ENCODE measurements at regions not wholly inside any gene's neighbourhood (a gene's known extent, or its start where the extent isn't known, plus 50 kb on each side); places are given as distances from the start of the nearest gene placed in this dataset.

DNA sequence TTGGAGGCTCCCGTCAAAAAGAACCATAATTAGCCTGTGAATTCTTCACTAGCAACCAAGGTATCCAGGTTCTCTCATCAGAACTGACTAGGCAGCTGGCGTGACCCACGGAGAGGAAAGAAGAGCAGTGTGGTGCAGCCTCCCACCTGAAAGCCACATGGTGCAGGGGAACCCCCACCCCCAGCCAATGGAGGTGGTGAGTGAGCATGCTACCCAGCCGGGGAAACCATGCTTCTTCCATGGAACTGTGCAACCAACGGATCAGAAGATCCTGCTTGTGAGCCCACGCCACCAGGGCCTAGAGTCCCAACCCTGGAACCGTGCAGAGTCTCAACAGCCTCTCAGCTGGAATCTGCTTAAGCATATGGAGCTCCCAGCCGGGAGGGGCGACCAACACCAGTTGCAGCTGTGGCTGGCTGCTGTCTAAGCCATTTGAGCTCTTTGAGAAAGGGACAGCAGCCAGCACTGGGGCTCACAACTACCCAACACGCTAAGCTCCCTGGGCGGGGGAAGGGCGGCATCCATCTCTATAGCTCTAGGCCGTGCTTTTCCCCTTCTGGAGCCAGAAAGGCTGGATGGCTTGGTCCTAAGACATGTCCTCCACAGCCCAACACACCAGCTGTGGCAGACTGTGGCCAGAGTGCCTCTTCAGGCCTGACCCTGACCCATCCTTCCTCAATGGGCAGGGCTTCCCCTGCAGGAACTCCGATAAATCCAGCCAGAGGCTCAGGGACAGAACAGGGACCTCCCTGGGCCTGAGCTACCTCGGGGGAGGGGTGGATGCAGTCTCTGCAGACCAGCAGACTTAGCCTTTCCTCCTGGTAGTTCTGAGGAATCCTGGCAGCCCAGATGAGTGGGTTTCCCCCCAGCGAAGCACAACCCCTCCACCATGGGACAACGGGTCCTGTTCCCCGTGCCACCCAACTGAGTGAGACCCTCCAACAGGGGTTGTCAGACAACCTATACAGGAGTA is 151.4 kb upstream of the NXPH2 start:
- DNase-seq (no peak), ATAC-seq (ENCODE audit: insufficient read depth, low FRiP score) (no peak)
- Histone ChIP-seq H3K27ac (ENCODE audit: low read depth in 1 of 2, low read length in 1 of 2) (no peak overlapping the region), H3K4me1 (ENCODE audit: control insufficient read depth in 5 of 5, insufficient read depth in 5 of 5, low read length in 5 of 5) (no peaks in the 10 kb centered on the region), H3K9ac (ENCODE audit: insufficient read depth in 1 of 2, low read length in 2 of 2) (no peak overlapping the region), H3K27me3 (ENCODE audit: control insufficient read depth in 3 of 3, insufficient read depth in 3 of 3, low read length in 2 of 3) (no peaks in the 10 kb centered on the region), H3K9me3 (ENCODE audit: control insufficient read depth in 4 of 4, insufficient read depth in 3 of 4, low read length in 3 of 4) (peaks cover 0 to 3% (median 0%) of the 10 kb centered on the region in 4 donors), H3K36me3 (ENCODE audit: control insufficient read depth in 4 of 4, insufficient read depth in 4 of 4, low read length in 4 of 4) (no peaks in the 10 kb centered on the region), H3K4me3 (no peak overlapping the region)
- 80 to 90% methylated on average over 18 of the region's 18 CpGs for WGBS, 2 donors
- TF ChIP-seq, protein P1, sequence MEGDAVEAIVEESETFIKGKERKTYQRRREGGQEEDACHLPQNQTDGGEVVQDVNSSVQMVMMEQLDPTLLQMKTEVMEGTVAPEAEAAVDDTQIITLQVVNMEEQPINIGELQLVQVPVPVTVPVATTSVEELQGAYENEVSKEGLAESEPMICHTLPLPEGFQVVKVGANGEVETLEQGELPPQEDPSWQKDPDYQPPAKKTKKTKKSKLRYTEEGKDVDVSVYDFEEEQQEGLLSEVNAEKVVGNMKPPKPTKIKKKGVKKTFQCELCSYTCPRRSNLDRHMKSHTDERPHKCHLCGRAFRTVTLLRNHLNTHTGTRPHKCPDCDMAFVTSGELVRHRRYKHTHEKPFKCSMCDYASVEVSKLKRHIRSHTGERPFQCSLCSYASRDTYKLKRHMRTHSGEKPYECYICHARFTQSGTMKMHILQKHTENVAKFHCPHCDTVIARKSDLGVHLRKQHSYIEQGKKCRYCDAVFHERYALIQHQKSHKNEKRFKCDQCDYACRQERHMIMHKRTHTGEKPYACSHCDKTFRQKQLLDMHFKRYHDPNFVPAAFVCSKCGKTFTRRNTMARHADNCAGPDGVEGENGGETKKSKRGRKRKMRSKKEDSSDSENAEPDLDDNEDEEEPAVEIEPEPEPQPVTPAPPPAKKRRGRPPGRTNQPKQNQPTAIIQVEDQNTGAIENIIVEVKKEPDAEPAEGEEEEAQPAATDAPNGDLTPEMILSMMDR (IDR thresholded peaks at IDR 0.05; ENCODE audit: control extremely low read depth, extremely low read depth) = no peak

DNA sequence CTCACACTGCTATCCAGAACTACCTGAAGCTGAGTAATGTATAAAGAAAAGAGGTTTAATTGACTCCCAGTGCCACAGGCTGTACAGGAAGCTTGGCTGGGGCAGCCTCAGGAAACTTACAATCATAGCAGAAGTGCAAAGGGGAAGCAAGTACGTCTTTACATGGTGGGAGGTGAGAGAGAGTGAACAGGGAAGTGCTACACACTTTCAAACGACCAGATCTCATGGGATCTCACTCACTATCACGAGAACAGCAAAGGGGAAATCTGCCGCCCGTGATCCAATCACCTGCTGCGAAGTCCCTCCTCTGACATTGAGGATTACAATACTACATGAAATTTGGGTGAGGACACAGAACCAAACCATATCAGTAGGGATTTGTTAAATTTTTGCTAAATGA is 150.4 kb upstream of the NXPH2 start:
- WGBS, 2 donors = 76% methylated on average over 6 of the region's 6 CpGs
- TF ChIP-seq, protein P1 (IDR thresholded peaks at IDR 0.05; ENCODE audit: control extremely low read depth, extremely low read depth) = no peak
- Histone ChIP-seq H3K9ac (ENCODE audit: insufficient read depth in 1 of 2, low read length in 2 of 2) (no peak overlapping the region), H3K9me3 (ENCODE audit: control insufficient read depth in 4 of 4, insufficient read depth in 3 of 4, low read length in 3 of 4) (peaks cover 0 to 3% (median 0%) of the 10 kb centered on the region in 4 donors), H3K27me3 (ENCODE audit: control insufficient read depth in 3 of 3, insufficient read depth in 3 of 3, low read length in 2 of 3) (no peaks in the 10 kb centered on the region), H3K4me1 (ENCODE audit: control insufficient read depth in 5 of 5, insufficient read depth in 5 of 5, low read length in 5 of 5) (no peaks in the 10 kb centered on the region), H3K36me3 (ENCODE audit: control insufficient read depth in 4 of 4, insufficient read depth in 4 of 4, low read length in 4 of 4) (no peaks in the 10 kb centered on the region), H3K4me3 (no peak overlapping the region), H3K27ac (ENCODE audit: low read depth in 1 of 2, low read length in 1 of 2) (no peak overlapping the region)
- ATAC-seq (ENCODE audit: insufficient read depth, low FRiP score) (no peak), DNase-seq (no peak)

DNA sequence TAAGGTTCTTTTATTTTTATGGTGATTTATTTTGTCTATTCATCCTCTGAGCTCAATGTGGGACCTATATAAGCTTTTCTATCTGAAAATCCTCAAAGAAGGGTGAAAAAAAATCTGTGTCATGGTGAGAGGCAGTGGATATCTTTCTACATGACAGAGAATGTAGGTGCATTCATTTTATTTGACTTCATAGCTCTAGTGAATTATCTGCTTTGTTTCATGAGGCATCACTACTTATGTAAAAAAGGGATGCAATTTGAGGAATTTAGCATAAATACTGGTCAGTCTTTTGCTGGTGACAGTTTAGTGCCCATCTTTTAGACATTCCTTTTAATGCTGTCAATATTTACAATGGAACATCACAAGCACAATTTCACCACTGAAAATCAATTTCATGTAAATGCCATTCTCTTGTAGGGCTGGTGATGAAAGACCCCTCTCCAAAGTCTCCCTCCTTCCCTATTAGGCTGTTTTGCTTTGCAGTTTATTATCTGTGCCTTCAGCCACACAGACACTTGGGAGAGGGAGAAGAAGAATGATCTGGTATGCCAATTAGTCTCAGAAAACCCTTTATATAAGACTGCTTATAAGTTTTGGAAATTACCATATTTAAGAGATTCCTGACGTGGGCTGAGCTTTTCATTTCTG is 148.3 kb upstream of the NXPH2 start:
- Histone ChIP-seq H3K27me3 (ENCODE audit: control insufficient read depth in 3 of 3, insufficient read depth in 3 of 3, low read length in 2 of 3) (no peaks in the 10 kb centered on the region), H3K36me3 (ENCODE audit: control insufficient read depth in 4 of 4, insufficient read depth in 4 of 4, low read length in 4 of 4) (no peaks in the 10 kb centered on the region), H3K27ac (ENCODE audit: low read depth in 1 of 2, low read length in 1 of 2) (no peak overlapping the region), H3K9me3 (ENCODE audit: control insufficient read depth in 4 of 4, insufficient read depth in 3 of 4, low read length in 3 of 4) (peaks cover 0 to 3% (median 0%) of the 10 kb centered on the region in 4 donors), H3K9ac (ENCODE audit: insufficient read depth in 1 of 2, low read length in 2 of 2) (no peak overlapping the region), H3K4me3 (no peak overlapping the region), H3K4me1 (ENCODE audit: control insufficient read depth in 5 of 5, insufficient read depth in 5 of 5, low read length in 5 of 5) (no peaks in the 10 kb centered on the region)
- no peak for ATAC-seq (ENCODE audit: insufficient read depth, low FRiP score)
- no peak for DNase-seq
- 54 to 77% methylated on average over 1 of the region's 1 CpG for WGBS, 2 donors
- TF ChIP-seq, protein P1 (IDR thresholded peaks at IDR 0.05; ENCODE audit: control extremely low read depth, extremely low read depth) = no peak

All from lung (tissue), 11 donors.